ENCODE measurements at regions not wholly inside any gene's neighbourhood (a gene's known extent, or its start where the extent isn't known, plus 50 kb on each side); places are given as distances from the start of the nearest gene placed in this dataset.

DNA sequence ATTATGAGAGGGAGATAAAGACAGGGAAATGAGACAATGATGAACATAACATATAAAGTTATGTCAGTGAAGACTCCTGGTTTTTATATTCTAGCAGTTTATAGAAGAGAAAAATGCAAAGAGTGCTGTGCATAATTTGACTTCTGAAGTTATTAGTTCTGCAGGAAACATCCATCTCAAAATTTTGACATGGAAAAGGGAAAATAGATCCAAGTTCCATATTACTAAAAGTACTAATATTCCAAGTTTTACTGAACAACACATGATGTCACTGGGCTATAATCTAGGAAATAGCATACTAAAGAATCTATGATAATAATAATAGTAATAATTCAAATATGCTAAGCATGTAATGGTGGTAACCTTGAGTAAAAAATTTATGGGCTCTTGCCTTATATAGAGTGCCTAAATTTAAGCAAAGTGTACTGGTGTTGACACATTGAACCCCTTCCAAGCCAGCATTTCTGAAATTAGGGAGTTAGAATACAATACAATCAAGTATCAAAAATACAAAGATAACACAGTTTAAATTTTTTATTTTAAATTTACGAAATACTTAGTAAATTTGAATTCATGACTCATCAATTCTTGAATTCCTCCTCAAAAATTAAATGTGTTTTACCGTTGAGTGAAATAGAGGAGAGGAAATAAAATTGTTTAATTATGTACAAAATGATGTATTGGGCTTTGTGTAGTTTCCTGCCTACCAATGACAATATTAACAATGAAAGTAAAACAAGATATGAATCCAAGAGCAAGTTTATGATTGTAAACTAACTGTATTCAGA lies 102.8 kb upstream of the KCND2 start:
- Histone ChIP-seq H3K27ac (ENCODE audit: low read depth, low read length) (no peak overlapping the region), H3K9me2 (replicated peaks; ENCODE audit: insufficient read depth, low read length) (no peaks in the 10 kb centered on the region), H2AFZ (ENCODE audit: low read depth, low read length, severe bottlenecking) (no peak overlapping the region), H3K9me3 (ENCODE audit: insufficient read depth, low read length) (no peaks in the 10 kb centered on the region), H3K36me3 (ENCODE audit: low read length) (no peaks in the 10 kb centered on the region), H3K4me3 (ENCODE audit: insufficient read depth, low read length, poor library complexity, severe bottlenecking) (no peak overlapping the region), H3K79me2 (ENCODE audit: insufficient read depth, low read length) (no peaks in the 10 kb centered on the region), H3F3A (ENCODE audit: insufficient read depth) (no peaks in the 10 kb centered on the region), H3K4me2 (ENCODE audit: low read depth, low read length, poor library complexity, severe bottlenecking) (no peak overlapping the region), H4K20me1 (ENCODE audit: low read depth, low read length) (no peaks in the 10 kb centered on the region), H3K27me3 (ENCODE audit: low read length) (no peaks in the 10 kb centered on the region), H3K9ac (ENCODE audit: low read length) (no peak overlapping the region)
- no peak for TF ChIP-seq EZH2phosphoT487 (conservative IDR thresholded peaks at IDR 0.05; ENCODE audit: low read length)
- TF ChIP-seq CTCF (IDR thresholded peaks at IDR 0.05; ENCODE audit: insufficient read depth, low read length, poor library complexity, severe bottlenecking): no peak

DNA sequence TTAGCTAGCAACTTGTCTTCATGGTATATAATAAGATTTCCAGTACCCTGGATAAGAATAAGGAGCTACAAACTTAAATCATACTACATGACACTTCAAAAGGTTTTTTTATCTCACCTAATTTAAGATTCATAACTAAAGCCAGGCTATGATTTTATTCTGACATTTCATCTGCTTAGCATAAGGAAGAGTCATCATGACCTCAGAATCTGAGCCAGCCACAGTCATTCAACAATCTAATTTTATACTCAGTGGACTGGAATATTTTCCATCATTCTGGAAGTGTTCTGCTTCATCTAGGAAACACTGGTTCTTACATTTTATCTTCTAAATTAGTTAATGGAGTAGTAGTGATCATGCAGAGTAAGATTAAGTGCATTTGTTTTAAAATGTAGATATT lies 102.1 kb upstream of the KCND2 start:
- Histone ChIP-seq H3K4me3 (ENCODE audit: insufficient read depth, low read length, poor library complexity, severe bottlenecking) (no peak overlapping the region), H3K27me3 (ENCODE audit: low read length) (no peaks in the 10 kb centered on the region), H3K9me2 (replicated peaks; ENCODE audit: insufficient read depth, low read length) (no peaks in the 10 kb centered on the region), H3K36me3 (ENCODE audit: low read length) (no peaks in the 10 kb centered on the region), H4K20me1 (ENCODE audit: low read depth, low read length) (no peaks in the 10 kb centered on the region), H3K9ac (ENCODE audit: low read length) (no peak overlapping the region), H2AFZ (ENCODE audit: low read depth, low read length, severe bottlenecking) (no peak overlapping the region), H3K27ac (ENCODE audit: low read depth, low read length) (no peak overlapping the region), H3K4me2 (ENCODE audit: low read depth, low read length, poor library complexity, severe bottlenecking) (no peak overlapping the region), H3K9me3 (ENCODE audit: insufficient read depth, low read length) (no peaks in the 10 kb centered on the region), H3F3A (ENCODE audit: insufficient read depth) (no peaks in the 10 kb centered on the region), H3K79me2 (ENCODE audit: insufficient read depth, low read length) (no peaks in the 10 kb centered on the region)
- TF ChIP-seq CTCF (IDR thresholded peaks at IDR 0.05; ENCODE audit: insufficient read depth, low read length, poor library complexity, severe bottlenecking) (no peak), EZH2phosphoT487 (conservative IDR thresholded peaks at IDR 0.05; ENCODE audit: low read length) (no peak)

DNA sequence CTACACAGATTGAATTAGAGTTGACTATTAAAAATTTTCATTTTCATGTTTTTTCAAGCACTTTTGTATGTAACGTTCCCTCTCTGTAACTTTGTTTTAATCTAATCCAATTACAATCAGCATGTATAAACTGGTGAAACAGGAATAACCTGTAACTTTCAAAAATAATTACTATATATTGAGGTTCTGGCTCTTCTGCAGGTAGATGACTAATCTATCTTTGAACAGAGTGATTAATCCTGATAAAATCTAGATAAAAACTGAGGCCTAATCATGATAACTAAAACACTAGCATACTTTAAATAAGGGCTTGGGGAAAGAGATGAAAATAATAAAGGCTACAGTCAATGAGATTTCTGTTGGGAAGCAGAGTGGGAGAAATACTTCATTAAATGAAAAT lies 101.6 kb upstream of the KCND2 start:
- no peaks in the 10 kb centered on the region for H3K9me2 ChIP-seq (replicated peaks; ENCODE audit: insufficient read depth, low read length)
- no peak for TF ChIP-seq EZH2phosphoT487 (conservative IDR thresholded peaks at IDR 0.05; ENCODE audit: low read length)
- no peak for TF ChIP-seq CTCF (IDR thresholded peaks at IDR 0.05; ENCODE audit: insufficient read depth, low read length, poor library complexity, severe bottlenecking)
- H3K27me3 ChIP-seq (ENCODE audit: low read length): no peaks in the 10 kb centered on the region
- no peak overlapping the region for H3K9ac ChIP-seq (ENCODE audit: low read length)
- no peak overlapping the region for H3K27ac ChIP-seq (ENCODE audit: low read depth, low read length)
- no peaks in the 10 kb centered on the region for H3K36me3 ChIP-seq (ENCODE audit: low read length)
- no peaks in the 10 kb centered on the region for H3K79me2 ChIP-seq (ENCODE audit: insufficient read depth, low read length)
- H3K4me3 ChIP-seq (ENCODE audit: insufficient read depth, low read length, poor library complexity, severe bottlenecking): no peak overlapping the region
- H3F3A ChIP-seq (ENCODE audit: insufficient read depth): no peaks in the 10 kb centered on the region
- H3K4me2 ChIP-seq (ENCODE audit: low read depth, low read length, poor library complexity, severe bottlenecking): no peak overlapping the region
- H3K9me3 ChIP-seq (ENCODE audit: insufficient read depth, low read length): no peaks in the 10 kb centered on the region
- no peaks in the 10 kb centered on the region for H4K20me1 ChIP-seq (ENCODE audit: low read depth, low read length)
- no peak overlapping the region for H2AFZ ChIP-seq (ENCODE audit: low read depth, low read length, severe bottlenecking)
